Right lung (tissue), 2 donors: ENCODE measurements at regions not wholly inside any gene's neighbourhood (a gene's known extent, or its start where the extent isn't known, plus 50 kb on each side); places are given as distances from the start of the nearest gene placed in this dataset.

Experiments used
- DNase-seq, 2 donors: peaks; one replicate each; pipeline ENCODE4 v3.0.0-alpha.2; 2013

DNA sequence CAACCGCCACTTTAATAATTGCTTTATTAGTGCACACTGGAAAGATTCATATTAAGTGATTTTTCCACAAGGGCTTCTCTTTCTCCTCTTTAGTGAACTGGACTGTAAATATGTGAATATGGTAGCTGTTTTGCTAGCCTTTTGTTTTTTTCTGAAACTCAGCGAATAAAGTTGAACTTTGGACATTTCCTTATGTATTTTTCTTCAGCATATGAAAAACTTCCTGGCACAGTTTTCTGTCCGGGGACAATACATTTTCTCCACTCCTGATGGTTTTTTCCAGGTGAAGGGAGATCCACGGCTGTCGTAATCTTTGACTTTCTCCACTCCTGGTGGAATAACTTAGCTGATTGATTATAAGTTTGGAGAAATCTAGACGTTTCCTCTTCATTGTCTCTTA lies 457.4 kb upstream of the FAT1 start:
- DNase-seq: no peak

GRCh38 chr4:187183346-187183745 lies 459.7 kb upstream of the FAT1 start:
- no peak for DNase-seq

- DNase-seq: no peak
These were observed 460.2 kb upstream of the FAT1 start for GRCh38 chr4:187183826-187184225.

- DNase-seq: no peak
These were observed 460.9 kb upstream of the FAT1 start for GRCh38 chr4:187184508-187184907.

- DNase-seq: no peak
These were observed 464.5 kb upstream of the FAT1 start for GRCh38 chr4:187188118-187188517.

GRCh38 chr4:187188741-187189140 lies 465.1 kb upstream of the FAT1 start:
- no peak for DNase-seq

- DNase-seq: peak; percentile 52 to 54
These were observed 466.7 kb upstream of the FAT1 start for GRCh38 chr4:187190390-187190789.

DNA sequence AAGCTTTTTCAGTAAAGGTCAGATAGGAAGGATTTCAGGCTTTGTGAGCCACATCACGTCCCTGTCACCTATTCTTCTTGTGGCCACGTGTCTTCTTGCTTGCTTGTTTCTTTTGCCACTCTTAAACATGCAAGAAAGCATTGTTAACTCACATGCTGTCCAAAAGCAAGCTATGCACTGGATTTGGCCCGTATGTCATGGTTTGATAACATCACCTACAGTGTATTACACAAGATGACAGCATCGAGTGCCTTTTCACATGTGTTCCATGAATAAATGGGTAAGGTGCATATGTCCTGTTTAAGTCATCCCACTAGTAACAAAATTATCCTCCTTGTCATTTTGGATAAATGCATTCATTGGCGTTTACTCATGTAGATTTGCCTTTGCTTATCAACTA lies 468.0 kb upstream of the FAT1 start:
- no peak for DNase-seq

DNA sequence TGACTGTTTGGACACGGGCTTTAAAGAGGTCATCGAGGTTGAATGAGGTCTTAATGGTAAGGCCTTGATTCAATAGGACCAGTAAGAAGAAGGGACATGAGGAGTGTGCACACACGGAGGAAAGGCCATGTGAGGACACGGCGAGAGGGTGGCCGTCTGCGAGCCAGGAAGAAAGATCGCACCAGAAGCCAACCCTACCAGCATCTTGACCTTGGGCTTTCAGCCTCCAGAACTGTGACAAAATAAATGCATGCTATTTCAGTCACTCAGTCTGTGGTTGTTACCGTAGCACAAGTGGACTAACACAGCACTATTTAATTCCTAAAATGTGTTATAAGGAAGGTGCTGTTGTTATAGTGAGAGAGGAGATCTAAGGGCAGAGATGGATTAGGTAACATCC lies 468.6 kb upstream of the FAT1 start:
- no peak for DNase-seq

DNA sequence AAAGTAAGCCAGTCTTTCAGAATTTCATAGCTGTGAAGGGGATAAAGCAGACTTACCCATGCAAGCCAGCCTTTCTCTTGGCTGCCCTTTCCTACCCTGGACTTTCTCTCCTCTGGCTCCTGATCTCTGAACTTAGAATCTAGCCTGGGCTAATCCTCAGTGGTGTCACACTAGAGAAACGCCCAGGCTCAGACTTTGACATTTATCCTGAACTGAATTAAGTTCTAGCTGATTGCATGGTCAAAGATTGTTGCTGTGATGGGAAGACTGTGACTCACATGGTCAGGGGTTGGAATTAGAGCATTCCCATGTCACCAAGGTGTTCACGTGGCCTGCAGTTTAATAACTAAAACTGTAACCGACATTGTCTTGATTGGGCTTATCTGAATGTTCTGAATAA lies 469.5 kb upstream of the FAT1 start:
- DNase-seq: no peak

DNA sequence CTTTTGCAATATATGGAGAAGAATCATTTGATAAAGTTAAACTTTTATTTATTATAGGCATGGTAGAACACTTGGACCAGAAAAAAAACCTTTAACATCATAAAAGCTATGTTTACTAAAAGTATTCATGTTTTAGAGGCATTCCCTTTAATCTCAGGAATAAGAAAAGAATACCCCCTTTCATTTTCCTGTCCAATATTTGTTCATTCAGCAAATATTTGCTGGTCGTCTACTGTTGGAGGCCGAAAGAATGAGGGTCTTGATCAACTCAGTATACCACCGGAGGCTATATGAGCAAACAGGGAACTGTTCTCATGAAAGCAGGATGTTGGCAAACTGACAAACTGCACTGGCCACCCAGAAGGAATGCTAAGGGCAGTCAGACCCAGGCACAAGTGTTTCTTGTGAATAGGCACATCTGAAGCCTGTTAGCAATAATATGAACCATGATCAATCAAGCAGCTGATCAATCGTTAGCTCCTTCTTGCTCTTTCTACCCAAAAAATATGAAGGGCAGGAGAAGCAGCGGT lies 480.8 kb upstream of the FAT1 start:
- DNase-seq: no peak

DNA sequence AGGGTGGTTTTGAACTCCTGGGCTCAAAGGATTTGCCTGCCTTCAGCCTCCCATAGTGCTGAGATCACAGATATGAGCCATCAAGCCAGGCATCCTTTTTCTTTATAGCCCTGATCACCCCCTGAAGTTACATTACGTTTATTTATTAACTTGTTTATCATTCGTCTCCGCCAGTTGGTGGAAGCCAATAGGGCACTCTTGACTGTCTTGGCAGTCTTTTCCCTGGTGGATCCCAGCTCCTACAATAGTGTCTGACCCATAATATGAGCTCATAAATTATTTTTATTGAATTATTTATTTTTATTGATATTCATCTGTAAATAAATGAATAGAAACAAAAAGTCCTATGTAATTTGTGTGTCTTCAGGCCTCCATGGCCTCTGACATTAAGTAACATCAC lies 484.3 kb upstream of the FAT1 start:
- no peak for DNase-seq

GRCh38 chr4:187208651-187209050 lies 485.0 kb upstream of the FAT1 start:
- no peak for DNase-seq

- DNase-seq: no peak
These were observed 486.4 kb upstream of the FAT1 start for GRCh38 chr4:187209921-187210613.

DNA sequence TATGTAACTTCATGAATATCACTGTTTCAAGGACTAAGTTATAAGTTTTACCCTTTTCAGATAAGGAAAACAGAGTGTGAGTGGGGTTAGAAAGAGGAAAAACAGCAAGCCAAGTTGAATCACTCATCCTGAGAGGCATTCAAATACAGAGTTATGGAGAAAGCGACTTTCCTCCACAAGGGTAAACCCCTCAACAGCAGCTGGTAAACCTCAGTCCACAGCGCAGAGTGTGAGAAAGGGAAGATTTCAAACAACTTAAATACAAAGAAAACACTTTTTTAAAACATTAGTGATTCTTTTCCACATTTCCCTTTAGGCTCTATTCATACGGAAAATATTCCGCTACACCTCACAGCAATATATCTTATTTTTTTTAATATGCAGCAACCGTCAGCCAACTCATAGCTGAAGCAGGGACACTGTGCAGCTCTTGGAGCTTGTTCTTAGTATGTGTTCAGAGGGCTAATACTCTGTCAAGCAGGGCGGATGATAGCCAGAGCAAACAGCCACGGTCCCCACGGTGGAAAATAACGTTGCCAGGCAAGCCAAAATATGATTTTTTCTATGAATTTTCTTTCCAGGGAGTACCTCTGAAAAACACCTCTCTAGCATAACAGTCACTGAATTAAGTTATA lies 488.9 kb upstream of the FAT1 start:
- DNase-seq: peak; percentile 69 to 70

- DNase-seq: no peak
These were observed 491.8 kb upstream of the FAT1 start for GRCh38 chr4:187215438-187215837.

- DNase-seq: peak in 1 of 2 donors; percentile 39
These were observed 495.1 kb upstream of the FAT1 start for GRCh38 chr4:187218705-187219245.

DNA sequence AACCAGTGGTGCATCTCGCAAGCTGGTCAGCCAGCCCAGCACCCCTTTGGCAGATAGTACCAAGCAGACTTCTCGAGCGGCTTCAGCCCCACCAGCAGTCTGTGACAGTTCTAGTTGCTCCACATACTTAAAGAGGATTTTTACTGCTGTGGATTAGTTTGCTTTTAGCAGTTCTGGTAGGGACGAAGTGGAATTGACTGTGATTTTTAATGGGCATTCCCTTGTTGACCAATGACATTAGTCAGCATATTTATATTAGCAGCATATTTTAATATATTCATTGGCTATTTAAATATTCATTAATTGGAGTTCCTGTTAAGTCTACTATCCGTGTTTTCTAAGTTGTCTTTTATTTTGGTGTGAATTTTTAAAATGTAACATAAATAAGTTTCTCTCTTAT lies 500.9 kb upstream of the FAT1 start:
- DNase-seq: no peak

GRCh38 chr4:187227907-187228704 lies 504.4 kb upstream of the FAT1 start:
- no peak for DNase-seq

GRCh38 chr4:187232196-187232595 lies 508.5 kb upstream of the FAT1 start:
- no peak for DNase-seq

DNA sequence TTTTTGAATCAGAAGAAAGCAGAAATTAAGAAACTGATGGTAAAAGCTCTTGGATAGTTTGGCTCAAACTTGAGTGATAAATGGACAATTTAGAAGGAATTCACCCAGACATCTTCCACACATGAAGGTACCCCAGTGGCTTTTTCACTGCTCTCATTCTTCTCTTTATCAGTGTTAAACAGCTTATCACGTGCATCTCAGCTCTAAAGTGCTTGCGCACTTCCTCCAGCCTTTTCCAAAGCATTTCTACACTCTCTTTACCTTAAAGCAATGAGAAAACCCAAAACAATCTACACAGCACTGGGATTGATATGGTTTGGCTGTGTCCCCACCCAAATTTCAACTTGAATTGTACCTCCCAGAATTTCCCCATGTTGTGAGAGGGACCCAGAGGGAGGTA lies 509.1 kb upstream of the FAT1 start:
- no peak for DNase-seq

- no peak for DNase-seq
These were observed 512.0 kb upstream of the FAT1 start for GRCh38 chr4:187235456-187236170.
